Sciatic nerve (tissue), 2 donors: ENCODE measurements at regions not wholly inside any gene's neighbourhood (a gene's known extent, or its start where the extent isn't known, plus 50 kb on each side); places are given as distances from the start of the nearest gene placed in this dataset.

Experiments used
- ATAC-seq: fragments of 200-7000 bp; cut with Tn5 transposase; one replicate; pipeline ENCODE4 v1.9.1; 2020; ENCODE audit warnings: mild to moderate bottlenecking, moderate library complexity
- DNase-seq: peaks from one replicate; pipeline ENCODE4 v3.0.0-alpha.2; 2020; ENCODE audit warnings: low spot score
- intact Hi-C: fragments of 100-400 bp; cut with DNase I; formaldehyde crosslinking; loops from one replicate; pipeline ENCODE4 v1.14.2; 2022
- donor health status: DM: no; HTN: no; CAD: no.
- donor health status: DM: no; HTN: no; CAD: no.

- ATAC-seq (no peak), DNase-seq (no peak)
- intact Hi-C loops, result no loop called here
Observed at GRCh38 chr7:125547505-125547904, 617.9 kb upstream of the POT1 start.

- intact Hi-C loops, result no loop called here
- ATAC-seq (no peak), DNase-seq (no peak)
Observed at GRCh38 chr7:125530553-125530952, 600.9 kb upstream of the POT1 start.

- ATAC-seq (no peak), DNase-seq (no peak)
- intact Hi-C loops, result no loop called here
Observed at GRCh38 chr7:125529249-125529648, 599.6 kb upstream of the POT1 start.

- ATAC-seq (no peak), DNase-seq (no peak)
- intact Hi-C loops, result no loop called here
Observed at GRCh38 chr7:125526958-125527357, 597.3 kb upstream of the POT1 start.

- no peak for DNase-seq
- intact Hi-C loops, result no loop called here
- no peak for ATAC-seq
Observed at GRCh38 chr7:125526092-125526491, 596.5 kb upstream of the POT1 start.

GRCh38 chr7:125516194-125516593, 586.6 kb upstream of the POT1 start:
- DNase-seq, result no peak
- intact Hi-C loops, result no loop called here
- no peak for ATAC-seq

- intact Hi-C loops, result no loop called here
- DNase-seq (no peak), ATAC-seq (no peak)
Observed at GRCh38 chr7:125512373-125512772, 582.7 kb upstream of the POT1 start.

- no peak for DNase-seq
- intact Hi-C loops, result no loop called here
- ATAC-seq, result no peak
Observed at GRCh38 chr7:125511310-125511709, 581.7 kb upstream of the POT1 start.

- intact Hi-C loops, result no loop called here
- DNase-seq (no peak), ATAC-seq (no peak)
Observed at GRCh38 chr7:125506331-125506730, 576.7 kb upstream of the POT1 start.

GRCh38 chr7:125504848-125505247, 575.2 kb upstream of the POT1 start:
- no peak for DNase-seq
- intact Hi-C loops, result no loop called here

GRCh38 chr7:125495997-125496396, 566.4 kb upstream of the POT1 start:
- ATAC-seq (no peak), DNase-seq (no peak)
- intact Hi-C loops, result no loop called here

More at GRCh38 chr7:125504848-125505247, 575.2 kb upstream of the POT1 start:
- ATAC-seq, result no peak

GRCh38 chr7:125492521-125492920, 562.9 kb upstream of the POT1 start:
- intact Hi-C loops, result no loop called here
- no peak for DNase-seq
- ATAC-seq, result no peak

GRCh38 chr7:125491137-125491536, 561.5 kb upstream of the POT1 start:
- DNase-seq (no peak), ATAC-seq (no peak)
- intact Hi-C loops, result no loop called here

GRCh38 chr7:125490167-125490566, 560.5 kb upstream of the POT1 start:
- DNase-seq (no peak), ATAC-seq (no peak)
- intact Hi-C loops, result no loop called here

GRCh38 chr7:125485223-125485622, 555.6 kb upstream of the POT1 start:
- intact Hi-C loops, result no loop called here
- DNase-seq, result no peak
- ATAC-seq, result no peak

GRCh38 chr7:125484755-125485154, 555.1 kb upstream of the POT1 start:
- no peak for ATAC-seq
- intact Hi-C loops, result no loop called here
- DNase-seq, result no peak

- DNase-seq (no peak), ATAC-seq (no peak)
- intact Hi-C loops, result no loop called here
Observed at GRCh38 chr7:125481323-125481722, 551.7 kb upstream of the POT1 start.

- ATAC-seq, result no peak
- no peak for DNase-seq
- intact Hi-C loops, result no loop called here
Observed at GRCh38 chr7:125480762-125481161, 551.1 kb upstream of the POT1 start.

GRCh38 chr7:125468855-125469174, 539.2 kb upstream of the POT1 start:
- no peak for DNase-seq
- ATAC-seq, result no peak
- intact Hi-C loops, result no loop called here

GRCh38 chr7:125467996-125468854, 538.6 kb upstream of the POT1 start:
- peak; percentile 46 for ATAC-seq
- intact Hi-C loops, result no loop called here
- no peak for DNase-seq

- intact Hi-C loops, result no loop called here
- ATAC-seq (no peak), DNase-seq (no peak)
Observed at GRCh38 chr7:125465527-125465926, 535.9 kb upstream of the POT1 start.
